GM12891 (cell line): ENCODE measurements at regions not wholly inside any gene's neighbourhood (a gene's known extent, or its start where the extent isn't known, plus 50 kb on each side); places are given as distances from the start of the nearest gene placed in this dataset.

Experiments
- DNase-seq: peaks from one replicate; pipeline ENCODE4 v3.0.0; 2011; ENCODE audit warnings: low spot score; ENCODE audit not compliant: insufficient read length
- FAIRE-seq: peaks from 2 replicates; lab custom pipeline; 2011; peaks lifted over from hg19 to GRCh38; lab: Jason Lieb, UNC
- PAX5 ChIP-seq: IDR thresholded peaks from 2 replicates; pipeline ENCODE4 v1.6.1; 2011; ENCODE audit warnings: low read length, moderate library complexity, mild to moderate bottlenecking; ENCODE audit not compliant: insufficient read depth, severe bottlenecking
- POLR2A ChIP-seq: IDR thresholded peaks from 2 replicates; pipeline ENCODE4 v1.6.1; 2011; ENCODE audit warnings: low read depth, low read length, control low read depth
- POLR2AphosphoS5 ChIP-seq: IDR thresholded peaks from 2 replicates; pipeline ENCODE4 v1.6.1; 2011; ENCODE audit warnings: low read depth, low read length, control low read depth
- POU2F2 ChIP-seq: IDR thresholded peaks from 2 replicates; pipeline ENCODE4 v1.6.1; 2011; ENCODE audit warnings: low read depth, mild to moderate bottlenecking, control low read depth, low read length, moderate library complexity
- SPI1 ChIP-seq: IDR thresholded peaks from 2 replicates; pipeline ENCODE4 v1.6.1; 2011; ENCODE audit warnings: low read depth, low read length, control low read depth
- TAF1 ChIP-seq: IDR thresholded peaks from 2 replicates; pipeline ENCODE4 v1.6.1; 2011; ENCODE audit warnings: low read depth, low read length, control low read depth

- no peak for TF ChIP-seq TAF1
- TF ChIP-seq POLR2A, result no peak
- no peak for TF ChIP-seq PAX5
- no peak for TF ChIP-seq SPI1
- no peak for TF ChIP-seq POU2F2
- no peak for TF ChIP-seq POLR2AphosphoS5
- DNase-seq (no peak), FAIRE-seq (no peak)
Measured at GRCh38 chr2:67039517-67040103, 357.5 kb upstream of the ETAA1 start.

DNA sequence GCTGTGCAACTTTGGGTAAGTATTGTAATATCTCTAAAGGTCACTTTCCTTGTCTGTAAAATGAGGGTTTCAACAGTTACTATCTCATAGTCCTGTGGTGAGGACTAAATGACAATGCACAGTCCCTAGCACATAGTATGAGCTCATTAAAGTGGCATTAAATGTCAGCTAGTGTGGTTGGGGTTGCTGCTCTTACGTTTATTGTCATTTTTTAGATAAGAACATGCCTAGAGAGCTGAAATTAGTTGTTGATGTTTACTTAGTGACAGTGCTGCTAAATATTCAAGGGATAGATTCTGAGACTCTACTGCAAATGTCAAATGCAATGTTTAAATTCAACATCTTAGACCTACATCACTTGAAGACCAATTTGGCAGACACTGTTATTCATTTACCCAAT is 356.1 kb upstream of the ETAA1 start:
- no peak for TF ChIP-seq POLR2AphosphoS5
- TF ChIP-seq POU2F2, result no peak
- TF ChIP-seq POLR2A, result no peak
- TF ChIP-seq TAF1, result no peak
- no peak for TF ChIP-seq PAX5
- TF ChIP-seq SPI1, result no peak
- no peak for DNase-seq
- no peak for FAIRE-seq

- FAIRE-seq (no peak), DNase-seq (no peak)
- TF ChIP-seq TAF1 (no peak), POLR2A (no peak), PAX5 (no peak), SPI1 (no peak), POLR2AphosphoS5 (no peak), POU2F2 (no peak)
Measured at GRCh38 chr2:67043781-67044478, 353.2 kb upstream of the ETAA1 start.

- DNase-seq, result no peak
- FAIRE-seq, result no peak
- no peak for TF ChIP-seq PAX5
- no peak for TF ChIP-seq POLR2AphosphoS5
- TF ChIP-seq POU2F2, result no peak
- no peak for TF ChIP-seq SPI1
- TF ChIP-seq POLR2A, result no peak
- TF ChIP-seq TAF1, result no peak
Measured at GRCh38 chr2:67046591-67046990, 350.5 kb upstream of the ETAA1 start.

DNA sequence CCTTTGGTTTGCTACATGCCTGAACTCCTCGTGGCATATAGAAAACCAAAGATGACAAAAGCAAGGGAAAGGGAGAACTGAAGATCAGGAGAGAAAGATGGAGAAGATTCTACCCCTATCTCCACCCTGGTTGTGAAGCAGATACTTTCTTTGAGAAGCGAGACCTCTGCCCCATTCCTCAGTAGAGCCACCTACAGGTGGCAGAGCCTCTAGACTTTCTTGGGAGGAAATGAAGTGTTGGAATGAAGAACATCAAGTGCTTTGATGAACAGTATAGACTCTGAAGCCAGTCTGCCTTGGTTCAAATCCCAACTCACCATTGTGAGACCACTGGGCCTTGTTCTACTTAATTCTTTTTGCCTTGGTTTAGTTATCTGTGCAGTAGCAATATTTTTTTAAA is 348.8 kb upstream of the ETAA1 start:
- DNase-seq (no peak), FAIRE-seq (no peak)
- no peak for TF ChIP-seq POLR2A
- TF ChIP-seq TAF1, result no peak
- TF ChIP-seq POU2F2, result no peak
- TF ChIP-seq SPI1, result no peak
- no peak for TF ChIP-seq PAX5
- no peak for TF ChIP-seq POLR2AphosphoS5

- DNase-seq, result no peak
- no peak for FAIRE-seq
- TF ChIP-seq POLR2AphosphoS5 (no peak), TAF1 (no peak), POU2F2 (no peak), PAX5 (no peak), POLR2A (no peak), SPI1 (no peak)
Measured at GRCh38 chr2:67050622-67051021, 346.5 kb upstream of the ETAA1 start.

DNA sequence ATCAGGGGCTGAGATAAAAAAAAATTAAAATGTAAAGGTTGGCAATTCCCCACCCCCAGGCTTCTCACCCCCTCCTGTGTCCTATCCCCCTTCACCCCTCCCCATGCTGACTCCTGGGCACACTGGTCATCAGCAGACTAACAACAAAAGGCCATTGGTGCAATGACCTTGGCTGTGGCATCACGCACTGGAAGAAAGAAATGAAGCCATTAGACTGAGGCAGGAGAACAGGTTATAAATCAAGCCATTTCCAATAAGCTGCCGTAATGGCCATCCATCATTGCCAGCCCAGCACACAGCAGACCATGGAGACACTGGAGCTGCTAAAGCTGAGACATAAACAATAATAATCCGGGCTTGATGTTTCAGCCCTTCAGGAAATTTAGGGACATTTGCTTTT is 342.4 kb upstream of the ETAA1 start:
- no peak for DNase-seq
- FAIRE-seq, result no peak
- no peak for TF ChIP-seq SPI1
- TF ChIP-seq TAF1, result no peak
- TF ChIP-seq PAX5, result no peak
- no peak for TF ChIP-seq POLR2A
- no peak for TF ChIP-seq POLR2AphosphoS5

GRCh38 chr2:67055387-67056304 is 341.5 kb upstream of the ETAA1 start:
- FAIRE-seq (no peak), DNase-seq (no peak)
- no peak for TF ChIP-seq TAF1
- TF ChIP-seq POLR2AphosphoS5, result no peak
- TF ChIP-seq PAX5, result no peak
- TF ChIP-seq POU2F2, result no peak
- no peak for TF ChIP-seq POLR2A
- no peak for TF ChIP-seq SPI1
